ENCODE measurements at regions not wholly inside any gene's neighbourhood (a gene's known extent, or its start where the extent isn't known, plus 50 kb on each side); places are given as distances from the start of the nearest gene placed in this dataset.

DNA sequence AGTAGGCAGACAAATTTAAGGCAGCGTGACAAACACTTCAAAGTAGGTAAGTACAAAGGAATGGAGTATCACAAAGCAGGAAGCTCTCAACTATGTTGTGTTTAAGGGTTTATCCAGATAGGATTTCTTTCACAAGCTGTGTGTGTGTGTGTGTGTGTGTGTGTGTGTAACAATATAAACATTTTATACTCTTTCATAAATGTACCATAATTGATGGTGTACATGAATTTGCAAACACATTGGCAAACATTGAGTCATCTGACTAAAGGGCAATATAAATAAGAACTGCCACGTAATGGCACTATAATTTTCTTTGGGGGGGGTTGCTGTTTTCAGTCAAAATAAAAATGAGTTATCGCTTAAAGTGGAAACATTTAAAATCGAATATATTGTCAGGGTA, 1004.4 kb upstream of the DDX18 start:
- in situ Hi-C loops (cut with MboI; ENCODE audit: low sequenced_read_pairs): no loop called here
- H3K56ac ChIP-seq (ENCODE audit: extremely low read depth, insufficient read depth, low read length): no peak overlapping the region
- no peak overlapping the region for H3K23ac ChIP-seq (ENCODE audit: low read depth, low read length)
- no peak for DNase-seq
- no peak overlapping the region for H4K5ac ChIP-seq (ENCODE audit: low read depth, low read length)
- no TSS peak for BruUV-seq (replicated peaks)
- H2BK15ac ChIP-seq (ENCODE audit: low read depth, low read length): no peak overlapping the region
- no peak overlapping the region for H3K27ac ChIP-seq (ENCODE audit: insufficient read depth, low read length)
- peaks cover 5% of the 10 kb centered on the region; the same call in 1 of the 2 replicates for H3K9me3 ChIP-seq (ENCODE audit: control insufficient read depth, insufficient read depth, low read length)
- H3K36me3 ChIP-seq (ENCODE audit: control insufficient read depth, insufficient read depth, low read length): no peaks in the 10 kb centered on the region
- TF ChIP-seq, protein P1, sequence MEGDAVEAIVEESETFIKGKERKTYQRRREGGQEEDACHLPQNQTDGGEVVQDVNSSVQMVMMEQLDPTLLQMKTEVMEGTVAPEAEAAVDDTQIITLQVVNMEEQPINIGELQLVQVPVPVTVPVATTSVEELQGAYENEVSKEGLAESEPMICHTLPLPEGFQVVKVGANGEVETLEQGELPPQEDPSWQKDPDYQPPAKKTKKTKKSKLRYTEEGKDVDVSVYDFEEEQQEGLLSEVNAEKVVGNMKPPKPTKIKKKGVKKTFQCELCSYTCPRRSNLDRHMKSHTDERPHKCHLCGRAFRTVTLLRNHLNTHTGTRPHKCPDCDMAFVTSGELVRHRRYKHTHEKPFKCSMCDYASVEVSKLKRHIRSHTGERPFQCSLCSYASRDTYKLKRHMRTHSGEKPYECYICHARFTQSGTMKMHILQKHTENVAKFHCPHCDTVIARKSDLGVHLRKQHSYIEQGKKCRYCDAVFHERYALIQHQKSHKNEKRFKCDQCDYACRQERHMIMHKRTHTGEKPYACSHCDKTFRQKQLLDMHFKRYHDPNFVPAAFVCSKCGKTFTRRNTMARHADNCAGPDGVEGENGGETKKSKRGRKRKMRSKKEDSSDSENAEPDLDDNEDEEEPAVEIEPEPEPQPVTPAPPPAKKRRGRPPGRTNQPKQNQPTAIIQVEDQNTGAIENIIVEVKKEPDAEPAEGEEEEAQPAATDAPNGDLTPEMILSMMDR (conservative IDR thresholded peaks at IDR 0.05; ENCODE audit: low read depth, low read length): no peak
- no peak for TF ChIP-seq RCOR1 (IDR thresholded peaks at IDR 0.05; ENCODE audit: insufficient replicate concordance, low read length)
- no peak for TF ChIP-seq NFE2L2 (IDR thresholded peaks at IDR 0.05; ENCODE audit: low read depth, low read length)
- no peak for TF ChIP-seq POLR2A (IDR thresholded peaks at IDR 0.05; ENCODE audit: low read depth, low read length)
- no peak for TF ChIP-seq MXI1 (IDR thresholded peaks at IDR 0.05; ENCODE audit: borderline replicate concordance, low read depth, low read length)
- no peak for TF ChIP-seq MAZ (IDR thresholded peaks at IDR 0.05; ENCODE audit: borderline replicate concordance, low read depth, low read length)
- no peak for TF ChIP-seq RAD21 (IDR thresholded peaks at IDR 0.05; ENCODE audit: low read length)
- TF ChIP-seq, protein P2, sequence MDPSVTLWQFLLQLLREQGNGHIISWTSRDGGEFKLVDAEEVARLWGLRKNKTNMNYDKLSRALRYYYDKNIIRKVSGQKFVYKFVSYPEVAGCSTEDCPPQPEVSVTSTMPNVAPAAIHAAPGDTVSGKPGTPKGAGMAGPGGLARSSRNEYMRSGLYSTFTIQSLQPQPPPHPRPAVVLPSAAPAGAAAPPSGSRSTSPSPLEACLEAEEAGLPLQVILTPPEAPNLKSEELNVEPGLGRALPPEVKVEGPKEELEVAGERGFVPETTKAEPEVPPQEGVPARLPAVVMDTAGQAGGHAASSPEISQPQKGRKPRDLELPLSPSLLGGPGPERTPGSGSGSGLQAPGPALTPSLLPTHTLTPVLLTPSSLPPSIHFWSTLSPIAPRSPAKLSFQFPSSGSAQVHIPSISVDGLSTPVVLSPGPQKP (IDR thresholded peaks at IDR 0.05; ENCODE audit: borderline replicate concordance, low read depth, low read length): no peak
- no peak for TF ChIP-seq CHD1 (IDR thresholded peaks at IDR 0.05; ENCODE audit: low read depth, low read length)
- TF ChIP-seq FOS (IDR thresholded peaks at IDR 0.05; ENCODE audit: low read depth, low read length): no peak
- TF ChIP-seq BHLHE40 (IDR thresholded peaks at IDR 0.05; ENCODE audit: low read depth, low read length): no peak
- TF ChIP-seq CEBPB (IDR thresholded peaks at IDR 0.05; ENCODE audit: low read depth, low read length): no peak
- H2AK5ac ChIP-seq (ENCODE audit: low read depth, low read length): no peak overlapping the region
- no CpG with 5 or more reads among the region's 4 CpGs for WGBS, 2 experiments (ENCODE audit: extremely low coverage in 2 of 2, insufficient read length in 1 of 2)
- ChIA-PET POLR2A (ENCODE audit: unreplicated experiment) (no interaction called here), CTCF (no interaction called here)
- H3K4me2 ChIP-seq (ENCODE audit: low read depth, low read length): no peak overlapping the region
- no peak overlapping the region for H3K4ac ChIP-seq (ENCODE audit: low read depth, low read length)
- no peak overlapping the region for H3K18ac ChIP-seq (ENCODE audit: low read depth, low read length)
- H3K4me1 ChIP-seq (ENCODE audit: control insufficient read depth, insufficient read depth, low read length): no peaks in the 10 kb centered on the region
- no peak for ATAC-seq (ENCODE audit: low read depth)
- no peak overlapping the region for H2AFZ ChIP-seq (replicated peaks; ENCODE audit: low read length, poor library complexity)
- intact Hi-C loops (cut with micrococcal nuclease): no loop called here
- H4K20me1 ChIP-seq (ENCODE audit: insufficient read depth, low read length): no peaks in the 10 kb centered on the region
- H4K8ac ChIP-seq (ENCODE audit: low read depth in 2 of 2, low read length in 2 of 2): no peak overlapping the region
- H2BK5ac ChIP-seq (ENCODE audit: low read depth, low read length, poor library complexity, severe bottlenecking): no peak overlapping the region
- no peak overlapping the region for H3K14ac ChIP-seq (replicated peaks; ENCODE audit: low read depth, low read length)
- H3K9ac ChIP-seq (ENCODE audit: low read depth, low read length): no peak overlapping the region
- H2AK9ac ChIP-seq (replicated peaks; ENCODE audit: low read depth, low read length, poor library complexity): no peak overlapping the region
- dilution Hi-C loops (cut with HindIII; ENCODE audit: low sequenced_read_pairs, unreplicated experiment): no loop called here
- H3K4me3 ChIP-seq (ENCODE audit: insufficient read depth, low read depth, low read length): no peak overlapping the region
- no peaks in the 10 kb centered on the region for H3K27me3 ChIP-seq (ENCODE audit: control insufficient read depth, insufficient read depth, low read length)
- H2BK20ac ChIP-seq (ENCODE audit: low read depth, low read length): no peak overlapping the region
- no peaks in the 10 kb centered on the region for H3K79me1 ChIP-seq (ENCODE audit: low read depth in 1 of 2, low read length in 2 of 2)
- H4K91ac ChIP-seq (ENCODE audit: insufficient read depth, low read depth, low read length): no peak overlapping the region
- H3K9me1 ChIP-seq (ENCODE audit: insufficient read depth, low read length): no peaks in the 10 kb centered on the region
- no peak overlapping the region for H2BK120ac ChIP-seq (ENCODE audit: low read depth, low read length)
